Middle frontal gyrus (tissue), 1 donor: ENCODE measurements at regions not wholly inside any gene's neighbourhood (a gene's known extent, or its start where the extent isn't known, plus 50 kb on each side); places are given as distances from the start of the nearest gene placed in this dataset.

Experiments
- DNase-seq: peaks from one replicate; pipeline ENCODE4 v3.0.0-alpha.2; 2015; ENCODE audit warnings: low spot score; ENCODE audit errors: extremely low spot score

- DNase-seq = no peak
Measured at GRCh38 chr4:11614426-11614825, 185.7 kb upstream of the HS3ST1 start.

DNA sequence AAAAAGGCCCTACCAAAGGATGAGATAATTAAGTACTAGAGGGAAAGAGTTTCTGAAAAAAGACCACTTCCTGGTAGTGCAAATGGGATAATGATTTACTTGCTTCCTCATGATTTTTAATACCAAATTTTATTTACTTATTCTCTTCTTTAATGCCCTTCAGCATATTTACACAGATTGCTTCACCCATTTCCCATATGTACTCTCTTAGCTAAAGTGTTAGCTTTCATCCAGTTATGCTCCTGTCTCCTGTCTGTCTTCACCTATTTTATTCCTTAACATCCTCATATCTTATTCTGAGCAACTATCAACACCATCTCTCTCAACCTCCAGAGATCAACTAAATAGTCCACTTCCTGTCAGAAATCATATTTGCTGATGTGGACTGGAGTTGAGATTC, 183.2 kb upstream of the HS3ST1 start:
- DNase-seq = no peak

DNA sequence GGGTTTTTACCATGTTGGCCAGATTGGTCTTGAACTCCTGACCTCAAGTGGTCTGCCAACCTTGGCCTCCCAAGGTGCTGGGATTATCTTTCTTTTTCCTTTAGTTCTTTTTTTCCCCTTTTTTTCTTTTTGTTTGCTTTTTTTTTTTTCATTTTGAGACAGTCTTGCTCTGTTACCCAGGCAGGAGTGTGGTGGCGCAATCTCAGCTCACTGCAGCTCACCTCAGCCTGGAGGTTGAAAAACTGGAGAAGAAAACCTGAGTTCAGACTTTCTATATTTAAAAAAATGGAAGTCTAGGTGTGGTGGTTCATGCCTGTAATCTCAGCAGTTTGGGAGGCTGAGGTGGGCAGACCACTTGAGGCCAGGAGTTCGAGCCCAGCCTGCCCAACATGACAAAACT, 181.1 kb upstream of the HS3ST1 start:
- no peak for DNase-seq

GRCh38 chr4:11608992-11609391, 180.3 kb upstream of the HS3ST1 start:
- no peak for DNase-seq

DNA sequence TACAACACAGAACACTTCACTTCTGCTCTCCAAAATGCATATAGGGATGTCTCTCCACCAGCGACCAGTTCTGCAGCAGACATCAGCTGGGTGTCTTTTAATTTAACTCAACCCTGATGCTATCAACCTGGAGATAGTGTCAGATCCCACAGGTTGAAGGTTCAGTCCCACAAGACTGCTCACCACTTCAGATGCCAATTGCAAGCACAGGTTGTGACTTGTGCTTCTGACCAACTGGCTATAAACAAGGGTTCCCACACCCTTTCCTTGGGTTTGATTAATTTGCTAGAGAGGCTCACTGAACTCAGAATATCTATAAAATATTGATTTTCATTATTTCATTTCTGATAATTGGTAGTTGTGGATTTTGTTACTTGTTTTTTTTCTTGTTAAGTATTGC, 177.4 kb upstream of the HS3ST1 start:
- DNase-seq = no peak

DNA sequence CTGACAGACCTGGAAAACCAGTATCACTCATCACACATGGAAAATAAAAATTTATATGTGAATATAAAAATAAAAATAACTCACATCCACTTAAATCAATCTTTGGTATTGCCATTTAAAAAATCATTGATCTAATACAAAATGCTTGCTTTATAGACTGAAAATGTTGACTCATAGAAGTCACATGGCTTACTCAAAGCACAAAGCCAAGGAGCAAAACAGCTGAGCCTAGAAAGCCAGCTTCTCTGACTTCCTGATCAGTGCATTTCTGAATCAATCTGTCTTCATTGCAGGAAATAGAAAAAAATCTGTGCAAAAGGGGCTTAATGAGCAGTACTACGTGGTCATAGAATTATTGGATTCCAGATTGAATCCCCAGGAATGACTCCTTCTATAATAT, 176.9 kb upstream of the HS3ST1 start:
- no peak for DNase-seq

DNA sequence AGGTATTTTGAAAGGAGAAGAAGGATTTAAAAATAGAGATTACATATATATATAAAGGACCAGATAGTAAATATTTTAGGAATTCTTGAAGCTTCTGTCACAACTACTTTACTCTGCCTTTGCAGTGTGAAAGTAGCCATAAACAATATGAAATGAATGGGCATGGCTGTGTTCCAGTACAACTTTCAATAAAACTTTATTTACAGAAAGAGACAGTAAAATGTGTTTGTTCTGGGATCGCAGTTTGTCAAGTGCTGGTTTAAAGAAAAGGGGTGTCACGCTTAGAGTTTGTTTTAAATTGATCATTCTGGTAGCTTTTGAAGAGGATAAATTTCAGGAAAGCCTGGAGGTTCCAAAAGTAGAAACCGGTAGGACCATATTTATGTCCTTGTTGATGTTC, 176.1 kb upstream of the HS3ST1 start:
- DNase-seq = no peak

DNA sequence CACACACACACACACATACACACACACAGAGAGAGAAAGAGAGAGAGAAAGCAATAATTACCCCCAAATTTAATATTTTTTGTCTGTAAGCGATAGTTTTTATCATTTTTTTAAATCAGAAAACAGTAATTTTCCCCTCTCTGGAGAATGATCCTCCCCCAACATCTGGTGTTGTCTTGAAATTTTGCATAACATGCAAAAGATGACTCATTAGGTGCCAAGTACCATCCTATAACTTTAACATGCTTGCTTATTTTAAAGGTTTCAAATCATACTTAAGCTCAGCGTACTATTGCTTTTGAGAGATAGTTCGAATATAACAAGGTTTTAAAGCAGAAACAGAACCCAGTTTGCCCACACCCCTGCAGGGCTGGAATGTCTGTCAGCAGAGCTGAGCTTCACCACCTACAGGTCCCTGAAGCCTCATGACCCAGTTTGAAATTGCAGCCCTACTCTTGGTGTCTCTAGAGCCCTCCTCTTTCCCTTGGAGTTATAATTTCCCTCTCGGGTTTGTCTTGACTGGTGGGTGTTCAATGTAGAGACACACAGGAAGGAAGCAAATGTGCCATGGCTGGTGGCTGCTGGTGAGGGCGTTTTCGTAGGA, 175.0 kb upstream of the HS3ST1 start:
- DNase-seq = no peak

DNA sequence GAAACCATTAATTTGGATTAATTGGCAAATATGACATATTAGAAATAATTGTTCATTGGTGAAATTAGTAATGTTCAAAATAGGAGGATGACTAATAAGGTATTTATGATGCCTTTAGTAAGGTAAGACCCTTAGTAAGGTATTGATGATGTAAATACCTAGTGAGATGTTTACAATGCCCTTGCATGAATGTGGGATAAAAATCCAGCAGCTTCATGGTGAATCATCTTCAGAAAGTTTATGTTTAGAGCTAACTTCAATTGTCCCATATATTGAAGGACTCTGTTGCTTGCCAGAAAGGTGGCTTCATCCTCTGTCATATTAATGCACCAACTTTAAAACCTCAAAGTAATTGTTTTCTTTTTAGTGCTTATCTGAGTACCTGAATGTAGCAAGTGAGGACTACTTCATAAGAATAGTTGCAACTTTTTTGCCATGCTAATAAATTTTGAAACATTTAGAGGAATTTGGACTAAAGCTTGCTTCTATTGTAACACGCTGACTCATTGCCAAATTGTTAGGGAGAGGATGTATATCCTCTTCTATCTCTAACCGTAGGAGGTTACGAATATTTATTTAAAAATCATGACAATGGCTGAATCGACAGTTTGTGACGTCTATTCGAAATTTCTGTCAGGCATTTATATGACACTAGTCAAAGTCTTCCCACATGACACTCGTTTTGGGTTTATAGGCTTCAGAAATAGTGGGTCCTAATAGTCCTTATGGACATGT, 174.1 kb upstream of the HS3ST1 start:
- no peak for DNase-seq

DNA sequence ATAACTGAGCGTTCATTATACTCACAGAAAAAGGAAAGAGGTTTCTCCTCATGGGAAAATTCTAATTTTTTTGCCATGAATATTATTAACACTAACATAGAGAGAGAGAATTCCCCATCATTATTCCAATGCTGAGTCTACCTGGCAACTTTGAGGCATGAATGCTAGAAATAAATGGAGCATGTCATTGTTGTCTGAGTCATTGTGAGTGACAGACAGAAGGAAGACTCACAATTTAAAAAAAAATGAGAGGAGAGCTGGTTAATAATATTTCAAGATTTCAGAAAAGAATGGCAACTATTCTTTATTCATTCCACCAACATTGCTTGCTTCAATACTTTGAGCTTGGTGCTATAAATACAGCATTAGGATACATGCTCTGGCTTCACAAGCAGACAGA, 170.4 kb upstream of the HS3ST1 start:
- DNase-seq = no peak

DNA sequence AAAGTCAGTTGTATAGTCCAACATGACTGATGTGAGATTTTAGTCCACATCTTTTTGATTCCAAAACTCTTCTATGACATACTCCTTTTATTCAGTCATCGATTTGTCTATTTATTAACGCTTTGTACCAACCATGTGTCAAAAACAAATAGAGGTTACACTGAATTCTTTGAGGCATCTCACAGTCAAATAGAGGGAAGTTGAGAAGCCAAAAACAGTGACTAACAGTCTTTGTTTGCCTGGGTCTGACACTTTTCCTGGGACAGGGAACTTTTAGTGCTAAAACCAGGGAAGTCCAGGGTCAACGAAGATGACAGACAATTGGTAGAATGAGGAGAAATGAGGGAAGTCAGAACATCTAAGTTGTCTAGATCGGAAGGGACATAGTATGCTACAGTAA, 169.9 kb upstream of the HS3ST1 start:
- DNase-seq = no peak

- no peak for DNase-seq
Measured at GRCh38 chr4:11597506-11597905, 168.8 kb upstream of the HS3ST1 start.

GRCh38 chr4:11596989-11597388, 168.3 kb upstream of the HS3ST1 start:
- no peak for DNase-seq

DNA sequence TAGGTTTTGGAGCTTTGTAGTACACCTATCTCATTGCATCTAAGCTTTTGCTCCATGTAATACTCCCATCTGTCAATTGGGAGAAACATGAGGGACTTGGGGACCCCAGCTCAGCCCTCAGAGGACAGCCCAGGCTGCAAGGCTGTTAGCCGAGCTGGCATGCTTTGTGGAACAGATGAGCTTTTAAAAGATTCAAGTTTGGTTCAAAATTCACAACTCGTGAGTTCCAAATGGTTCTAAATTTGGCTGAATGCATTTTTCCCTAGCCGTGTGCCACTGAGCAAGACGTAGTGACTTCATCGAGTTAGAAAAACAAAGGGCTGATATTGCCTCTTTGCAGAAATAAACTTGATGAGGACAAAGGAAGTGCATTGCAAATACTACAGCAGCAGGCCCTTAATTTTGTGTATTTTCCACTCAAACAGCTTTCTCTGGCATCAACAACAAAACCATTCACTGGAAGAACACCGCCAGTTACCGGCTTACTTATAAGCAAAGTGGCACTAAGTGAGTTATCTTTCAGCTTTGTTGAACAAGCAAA, 165.0 kb upstream of the HS3ST1 start:
- DNase-seq = no peak

DNA sequence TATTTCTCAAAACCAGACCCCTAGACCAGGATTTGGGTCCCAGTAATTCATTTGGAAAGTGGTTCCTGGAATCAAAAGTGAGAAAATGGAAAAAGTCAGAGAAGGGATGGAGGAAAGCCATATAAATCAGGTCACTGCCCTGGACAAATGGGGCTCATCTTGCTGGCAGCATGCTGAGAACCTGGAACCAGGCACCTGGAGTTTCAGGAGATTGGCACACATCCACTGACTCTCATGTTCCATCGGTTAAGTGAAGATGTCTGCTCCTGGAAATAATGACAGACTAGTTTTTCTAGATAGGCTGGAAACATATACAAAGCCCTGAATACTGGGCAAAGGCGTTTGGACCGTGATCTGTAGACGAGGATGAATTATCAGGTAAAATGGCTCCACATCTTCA, 163.6 kb upstream of the HS3ST1 start:
- DNase-seq = no peak

DNA sequence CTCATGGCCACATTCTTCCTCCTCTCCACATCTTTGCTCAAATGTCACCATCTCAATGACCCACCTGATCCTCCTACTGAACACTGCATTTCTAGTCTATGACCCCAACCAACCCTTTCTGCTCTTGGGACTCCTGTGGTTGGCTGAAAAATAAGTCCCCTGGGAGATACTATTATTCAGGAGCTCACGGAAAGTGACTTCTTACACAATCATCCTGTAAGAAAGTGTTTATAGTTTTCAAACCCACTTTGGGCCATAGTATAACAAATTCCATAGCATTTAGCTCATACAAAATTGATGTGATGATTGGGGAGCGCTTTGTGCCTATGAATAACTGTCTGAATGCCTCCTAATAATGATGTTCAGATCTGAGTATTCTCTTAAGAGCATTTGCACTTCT, 161.4 kb upstream of the HS3ST1 start:
- no peak for DNase-seq

GRCh38 chr4:11589676-11590075, 161.0 kb upstream of the HS3ST1 start:
- no peak for DNase-seq

DNA sequence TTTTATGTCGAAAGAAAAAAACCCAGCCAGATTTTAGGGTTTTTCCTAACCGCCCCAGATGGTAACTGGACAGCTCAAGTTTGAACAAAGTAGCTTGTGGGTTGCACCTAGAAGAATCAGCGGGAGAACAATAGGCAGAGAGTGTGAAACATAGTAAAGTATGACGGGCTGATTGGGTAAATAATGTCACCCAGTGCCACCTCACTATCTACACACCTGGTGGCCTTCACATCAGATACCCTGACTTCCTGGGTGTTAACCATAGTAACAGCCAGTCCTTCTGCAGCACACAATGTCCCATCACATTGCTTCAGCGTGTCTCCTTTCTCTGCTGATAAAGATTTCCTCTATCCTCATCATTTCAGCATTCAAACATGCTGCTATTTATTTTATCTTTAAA, 159.1 kb upstream of the HS3ST1 start:
- no peak for DNase-seq

GRCh38 chr4:11585506-11585905, 156.8 kb upstream of the HS3ST1 start:
- DNase-seq = no peak

- DNase-seq = no peak
Measured at GRCh38 chr4:11568511-11568910, 139.8 kb upstream of the HS3ST1 start.

DNA sequence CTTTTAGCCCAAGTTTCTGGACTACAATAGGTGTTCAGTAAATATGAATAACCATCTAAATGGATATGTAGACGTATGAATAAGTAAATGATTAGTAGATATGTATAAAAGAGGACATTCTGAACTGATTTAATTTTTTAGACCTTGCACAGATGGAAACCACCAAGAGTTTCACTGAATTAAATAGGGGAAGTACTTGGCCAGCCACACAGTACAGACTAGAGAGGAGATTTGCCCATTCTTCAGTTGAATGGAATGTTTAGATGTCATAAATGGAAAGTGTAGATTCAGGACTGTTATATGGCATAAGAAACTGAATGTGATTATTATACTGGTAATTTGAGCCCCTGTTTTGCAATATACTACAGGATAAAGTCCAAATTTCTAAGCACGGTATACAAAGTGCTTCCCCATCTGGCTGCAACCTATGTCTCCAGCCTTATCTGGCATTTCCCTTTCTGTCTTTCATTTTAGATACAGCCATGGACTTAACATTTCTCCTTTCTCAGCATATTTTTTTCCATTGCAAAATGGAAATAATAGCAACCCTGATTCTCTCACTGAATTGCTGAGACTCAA, 137.8 kb upstream of the HS3ST1 start:
- DNase-seq = no peak

- DNase-seq = no peak
Measured at GRCh38 chr4:11565899-11566298, 137.2 kb upstream of the HS3ST1 start.

- no peak for DNase-seq
Measured at GRCh38 chr4:11565213-11565612, 136.5 kb upstream of the HS3ST1 start.
